OCI-LY7 (cell line): ENCODE measurements at regions not wholly inside any gene's neighbourhood (a gene's known extent, or its start where the extent isn't known, plus 50 kb on each side); places are given as distances from the start of the nearest gene placed in this dataset.

Source experiments
- BruUV-seq: library from RNA; stranded (reverse); fragments of 400-500 nt; replicated peaks from 2 replicates; lab custom pipeline; 2021; lab: Mats Ljungman, UMichigan
- CTCF ChIA-PET: fragments of 300-600 bp; sonication (Branson Sonifier 250); formaldehyde crosslinking; loops from one replicate; lab custom pipeline; 2022; ENCODE audit warnings: antibody characterized with exemption; ENCODE audit not compliant: unreplicated experiment; lab: Charles Lee
- POLR2A ChIA-PET: fragments of 300-600 bp; sonication (Branson Sonifier 250); formaldehyde crosslinking; loops from one replicate; lab custom pipeline; 2022; ENCODE audit warnings: antibody characterized with exemption; lab: Charles Lee
- DNase-seq: peaks from one replicate; pipeline ENCODE4 v3.0.0-alpha.2; 2015; ENCODE audit warnings: low spot score
- H2AFZ ChIP-seq: fragments of 200-600 bp; sonication (generic), shearing (Covaris generic); 2 replicates; pipeline ENCODE4 v1.6.1; 2014; ENCODE audit warnings: mild to moderate bottlenecking, antibody characterized with exemption, low read length, moderate library complexity
- H3K27ac ChIP-seq: fragments of 200-600 bp; sonication (generic); 2 replicates; pipeline ENCODE4 v1.5.1; 2014; ENCODE audit warnings: mixed run types, low read depth, mild to moderate bottlenecking, moderate library complexity, low read length, inconsistent platforms; ENCODE audit not compliant: poor library complexity, severe bottlenecking
- H3K36me3 ChIP-seq: fragments of 200-600 bp; sonication (generic); 2 replicates; pipeline ENCODE4 v1.6.1; 2014; ENCODE audit warnings: mild to moderate bottlenecking, antibody characterized with exemption, low read length, moderate library complexity, mixed read lengths; ENCODE audit not compliant: insufficient read depth
- H3K4me1 ChIP-seq: fragments of 200-600 bp; sonication (generic); 2 replicates; pipeline ENCODE4 v1.5.1; 2014; ENCODE audit warnings: mild to moderate bottlenecking, low read length; ENCODE audit not compliant: insufficient read depth, poor library complexity, severe bottlenecking
- H3K4me2 ChIP-seq: fragments of 200-600 bp; sonication (generic); 2 replicates; pipeline ENCODE4 v1.6.1; 2014; ENCODE audit warnings: mild to moderate bottlenecking, low read length
- H3K4me3 ChIP-seq: fragments of 200-600 bp; sonication (generic); 2 replicates; pipeline ENCODE4 v1.5.1; 2014; ENCODE audit warnings: mild to moderate bottlenecking, low read depth, low read length; ENCODE audit not compliant: poor library complexity, severe bottlenecking
- H3K79me2 ChIP-seq: fragments of 200-600 bp; sonication (generic); 2 replicates; pipeline ENCODE4 v1.6.1; 2016; ENCODE audit warnings: low read depth, mild to moderate bottlenecking, low read length, moderate library complexity, mixed read lengths; ENCODE audit not compliant: insufficient read depth
- H3K9me2 ChIP-seq: fragments of 200-600 bp; sonication (generic); 2 replicates; pipeline ENCODE4 v1.6.1; 2016; ENCODE audit warnings: mild to moderate bottlenecking, low read length, mixed read lengths; ENCODE audit not compliant: insufficient read depth
- H3K9me3 ChIP-seq: fragments of 200-600 bp; sonication (generic); 2 replicates; pipeline ENCODE4 v1.6.1; 2014; ENCODE audit warnings: mild to moderate bottlenecking, mixed run types, low read length, mixed read lengths
- H4K20me1 ChIP-seq: fragments of 200-600 bp; sonication (generic); 2 replicates; pipeline ENCODE4 v1.6.1; 2014; ENCODE audit warnings: mild to moderate bottlenecking, antibody characterized with exemption, low read length, moderate library complexity, mixed read lengths; ENCODE audit not compliant: insufficient read depth
- EZH2phosphoT487 ChIP-seq: fragments of 200-600 bp; sonication (generic); IDR thresholded peaks from 2 replicates; pipeline ENCODE4 v1.6.1; 2018; ENCODE audit warnings: low read depth, borderline replicate concordance, mild to moderate bottlenecking, mixed run types, antibody characterized with exemption, low read length, moderate library complexity, mixed read lengths
- intact Hi-C: fragments of 100-400 bp; cut with micrococcal nuclease; formaldehyde crosslinking; loops from one replicate; pipeline ENCODE4 v1.10.0; 2022; ENCODE audit not compliant: unreplicated experiment
- TF ChIP-seq, protein P1 (sequence below): fragments of 200-600 bp; sonication (generic); conservative IDR thresholded peaks from 2 replicates; pipeline ENCODE4 v1.5.1; 2014; ENCODE audit warnings: mild to moderate bottlenecking, antibody characterized with exemption, low read length, moderate library complexity, mixed read lengths

DNA sequence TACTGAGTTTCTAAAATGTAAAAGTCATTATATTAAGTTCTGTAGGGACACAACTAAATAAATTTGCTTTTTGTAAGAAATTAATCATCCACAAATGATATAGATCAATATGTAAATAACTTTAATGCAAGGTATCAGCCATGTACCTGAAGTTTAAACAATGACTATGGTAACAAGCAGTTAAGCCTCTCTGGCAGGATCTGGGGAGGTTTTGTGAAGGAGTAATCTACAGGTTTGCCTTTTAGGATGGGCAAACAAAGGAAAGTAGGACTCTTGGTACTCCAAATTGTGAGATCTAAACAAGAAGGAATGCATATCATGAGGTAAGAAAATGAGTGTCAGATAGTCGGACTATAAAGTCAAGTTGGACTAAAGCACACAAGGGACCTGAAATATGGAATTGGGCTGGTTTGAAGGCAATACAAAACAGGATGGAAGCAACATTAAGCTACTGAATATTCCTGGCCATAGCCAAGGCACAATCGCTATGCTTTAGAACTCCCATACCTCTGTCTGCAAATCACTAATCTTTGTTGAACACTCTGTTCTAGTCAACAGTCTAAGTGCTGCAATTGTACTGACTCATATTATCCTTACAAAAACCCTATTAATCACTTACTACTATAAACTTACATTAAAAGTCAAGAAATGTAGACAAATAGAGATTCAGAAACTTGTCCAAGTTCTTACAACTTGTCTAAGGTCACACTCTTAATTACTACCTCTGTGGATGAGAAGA, 412.8 kb downstream of the DIPK2A start:
- no TSS peak for BruUV-seq
- no peak overlapping the region for H3K4me2 ChIP-seq
- H3K9me3 ChIP-seq: no peaks in the 10 kb centered on the region
- H3K4me3 ChIP-seq: no peak overlapping the region
- POLR2A ChIA-PET: no interaction called here
- no peak for DNase-seq
- no peak for TF ChIP-seq EZH2phosphoT487
- TF ChIP-seq, protein P1, sequence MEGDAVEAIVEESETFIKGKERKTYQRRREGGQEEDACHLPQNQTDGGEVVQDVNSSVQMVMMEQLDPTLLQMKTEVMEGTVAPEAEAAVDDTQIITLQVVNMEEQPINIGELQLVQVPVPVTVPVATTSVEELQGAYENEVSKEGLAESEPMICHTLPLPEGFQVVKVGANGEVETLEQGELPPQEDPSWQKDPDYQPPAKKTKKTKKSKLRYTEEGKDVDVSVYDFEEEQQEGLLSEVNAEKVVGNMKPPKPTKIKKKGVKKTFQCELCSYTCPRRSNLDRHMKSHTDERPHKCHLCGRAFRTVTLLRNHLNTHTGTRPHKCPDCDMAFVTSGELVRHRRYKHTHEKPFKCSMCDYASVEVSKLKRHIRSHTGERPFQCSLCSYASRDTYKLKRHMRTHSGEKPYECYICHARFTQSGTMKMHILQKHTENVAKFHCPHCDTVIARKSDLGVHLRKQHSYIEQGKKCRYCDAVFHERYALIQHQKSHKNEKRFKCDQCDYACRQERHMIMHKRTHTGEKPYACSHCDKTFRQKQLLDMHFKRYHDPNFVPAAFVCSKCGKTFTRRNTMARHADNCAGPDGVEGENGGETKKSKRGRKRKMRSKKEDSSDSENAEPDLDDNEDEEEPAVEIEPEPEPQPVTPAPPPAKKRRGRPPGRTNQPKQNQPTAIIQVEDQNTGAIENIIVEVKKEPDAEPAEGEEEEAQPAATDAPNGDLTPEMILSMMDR: no peak
- no peak overlapping the region for H2AFZ ChIP-seq
- H3K9me2 ChIP-seq: no peaks in the 10 kb centered on the region
- H3K27ac ChIP-seq: no peak overlapping the region
- intact Hi-C loops: no loop called here
- no peaks in the 10 kb centered on the region for H3K36me3 ChIP-seq
- H3K4me1 ChIP-seq: no peaks in the 10 kb centered on the region
- CTCF ChIA-PET: no interaction called here
- no peaks in the 10 kb centered on the region for H4K20me1 ChIP-seq
- no peaks in the 10 kb centered on the region for H3K79me2 ChIP-seq

DNA sequence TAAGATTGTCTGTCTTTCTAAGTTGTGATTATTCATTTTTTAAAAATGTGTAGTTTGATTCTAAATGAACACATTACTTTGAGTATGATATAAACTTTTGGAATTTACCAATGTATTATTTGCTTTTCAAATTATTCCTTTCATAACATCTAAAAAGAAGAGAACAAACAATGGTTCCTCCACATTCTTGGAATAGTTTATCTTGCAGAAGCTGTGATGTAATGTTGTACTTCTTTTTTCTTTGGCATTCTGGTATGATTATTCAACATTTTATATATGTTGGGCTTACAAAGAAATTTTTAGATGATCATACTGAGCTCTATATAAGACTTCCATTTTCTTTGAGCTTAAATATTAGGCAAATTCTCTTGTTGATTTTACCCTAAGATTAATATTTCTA, 419.2 kb downstream of the DIPK2A start:
- CTCF ChIA-PET: no interaction called here
- no peak overlapping the region for H3K4me3 ChIP-seq
- no peak overlapping the region for H2AFZ ChIP-seq
- no peak overlapping the region for H3K27ac ChIP-seq
- DNase-seq: no peak
- intact Hi-C loops: no loop called here
- H3K9me2 ChIP-seq: no peaks in the 10 kb centered on the region
- no TSS peak for BruUV-seq
- H3K4me1 ChIP-seq: no peaks in the 10 kb centered on the region
- POLR2A ChIA-PET: no interaction called here
- no peak for TF ChIP-seq EZH2phosphoT487
- TF ChIP-seq, protein P1: no peak
- H4K20me1 ChIP-seq: no peaks in the 10 kb centered on the region
- H3K4me2 ChIP-seq: no peak overlapping the region
- no peaks in the 10 kb centered on the region for H3K36me3 ChIP-seq
- H3K9me3 ChIP-seq: no peaks in the 10 kb centered on the region
- H3K79me2 ChIP-seq: no peaks in the 10 kb centered on the region

DNA sequence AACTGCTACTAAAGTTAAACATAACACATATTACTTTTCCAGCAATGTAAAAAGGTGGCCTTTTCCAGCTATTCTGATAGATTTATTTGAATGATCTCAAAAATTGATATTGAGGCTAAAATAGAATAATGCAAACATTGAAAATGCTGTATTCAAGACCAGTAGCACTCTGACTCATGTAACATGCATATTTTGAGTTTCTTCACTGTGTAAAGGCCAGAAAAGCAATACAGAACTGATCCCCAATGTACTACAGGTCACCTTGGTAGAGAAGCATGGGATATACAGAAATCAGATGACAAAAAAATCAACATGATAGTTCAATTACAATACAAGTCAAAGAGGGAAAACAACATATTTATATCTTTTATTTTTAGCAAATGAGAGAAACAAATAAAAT, 419.6 kb downstream of the DIPK2A start:
- DNase-seq: no peak
- H3K4me1 ChIP-seq: no peaks in the 10 kb centered on the region
- no peaks in the 10 kb centered on the region for H3K9me2 ChIP-seq
- BruUV-seq: no TSS peak
- no peak overlapping the region for H3K4me2 ChIP-seq
- no peaks in the 10 kb centered on the region for H4K20me1 ChIP-seq
- H3K79me2 ChIP-seq: no peaks in the 10 kb centered on the region
- H3K9me3 ChIP-seq: no peaks in the 10 kb centered on the region
- no peak overlapping the region for H3K27ac ChIP-seq
- CTCF ChIA-PET: no interaction called here
- no peak overlapping the region for H3K4me3 ChIP-seq
- intact Hi-C loops: no loop called here
- H2AFZ ChIP-seq: no peak overlapping the region
- POLR2A ChIA-PET: no interaction called here
- no peaks in the 10 kb centered on the region for H3K36me3 ChIP-seq
- TF ChIP-seq, protein P1: no peak
